Hepatocyte (in vitro differentiated cells): ENCODE measurements at regions not wholly inside any gene's neighbourhood (a gene's known extent, or its start where the extent isn't known, plus 50 kb on each side); places are given as distances from the start of the nearest gene placed in this dataset.

Experiments used
- CTCF ChIP-seq: fragments of 200-600 bp; sonication (generic); IDR thresholded peaks from 2 replicates; pipeline ENCODE4 v1.5.1; 2016; ENCODE audit warnings: antibody characterized with exemption, mild to moderate bottlenecking; ENCODE audit not compliant: poor library complexity
- EZH2 ChIP-seq: fragments of 200-600 bp; sonication (generic); IDR thresholded peaks from 2 replicates; pipeline ENCODE4 v1.6.1; 2016; ENCODE audit warnings: antibody characterized with exemption, mild to moderate bottlenecking, borderline replicate concordance

- no peak for TF ChIP-seq CTCF
- TF ChIP-seq EZH2: no peak
Measured at GRCh38 chr13:68675209-68675608, 1432.4 kb upstream of the ATXN8OS start.
